HG03064 (cell line): ENCODE measurements at regions not wholly inside any gene's neighbourhood (a gene's known extent, or its start where the extent isn't known, plus 50 kb on each side); places are given as distances from the start of the nearest gene placed in this dataset.

Experiments used
- ATAC-seq: cut with Tn5 transposase; IDR thresholded peaks from one replicate; pipeline ENCODE4 v1.9.1; 2021; ENCODE audit warnings: low read depth; ENCODE audit not compliant: unreplicated experiment

DNA sequence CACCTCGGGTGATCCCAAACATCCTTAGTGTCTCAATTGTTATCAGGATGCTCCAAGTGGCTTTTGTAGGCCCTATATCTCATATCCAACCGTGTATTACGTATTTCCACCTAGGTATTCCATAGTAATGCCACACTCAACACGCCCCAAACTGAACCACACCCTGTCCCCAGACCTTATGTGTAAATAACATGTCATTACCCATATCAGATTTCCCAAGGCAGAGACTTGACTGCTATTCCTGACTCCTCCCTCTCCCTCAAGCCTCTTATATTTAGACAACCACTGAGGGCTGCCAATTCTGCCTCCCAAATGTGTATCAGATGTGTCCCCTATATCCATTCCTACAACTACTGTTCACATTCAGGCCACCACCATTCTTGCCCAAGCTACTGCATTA, 132.8 kb upstream of the NCAM1 start:
- ATAC-seq: no peak

DNA sequence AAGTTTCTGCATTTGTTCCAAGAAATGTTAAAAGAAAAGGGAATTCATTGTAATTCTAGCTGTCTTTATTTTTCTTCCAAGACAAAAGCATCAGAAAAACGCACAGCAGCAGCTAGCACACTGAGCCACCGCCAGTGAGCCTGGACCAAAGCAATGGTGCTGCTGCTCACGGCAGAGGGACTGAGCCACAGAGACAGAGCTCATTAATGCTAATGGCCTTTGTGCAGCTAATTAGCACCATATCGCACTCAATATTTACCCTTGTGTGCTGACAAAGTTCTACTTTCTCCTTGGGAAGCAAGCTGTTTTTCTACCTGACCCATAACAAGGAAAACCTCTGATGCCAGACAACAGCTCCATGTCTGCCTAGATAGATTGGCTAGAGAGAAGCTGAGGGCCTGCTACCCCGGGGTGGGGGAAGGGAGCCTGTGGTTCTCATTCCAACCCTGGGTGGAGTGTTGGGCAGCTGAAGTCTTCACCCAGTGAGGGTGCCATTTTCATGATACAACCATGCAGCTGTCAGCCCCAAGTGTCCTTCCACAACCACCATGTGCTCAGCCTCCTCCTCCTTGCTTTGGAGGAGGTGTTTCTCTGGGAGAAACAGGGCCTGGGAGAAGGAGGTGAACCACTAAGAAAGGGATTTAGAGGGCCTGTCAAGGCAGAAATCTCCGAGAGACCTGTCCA, 131.1 kb upstream of the NCAM1 start:
- no peak for ATAC-seq

DNA sequence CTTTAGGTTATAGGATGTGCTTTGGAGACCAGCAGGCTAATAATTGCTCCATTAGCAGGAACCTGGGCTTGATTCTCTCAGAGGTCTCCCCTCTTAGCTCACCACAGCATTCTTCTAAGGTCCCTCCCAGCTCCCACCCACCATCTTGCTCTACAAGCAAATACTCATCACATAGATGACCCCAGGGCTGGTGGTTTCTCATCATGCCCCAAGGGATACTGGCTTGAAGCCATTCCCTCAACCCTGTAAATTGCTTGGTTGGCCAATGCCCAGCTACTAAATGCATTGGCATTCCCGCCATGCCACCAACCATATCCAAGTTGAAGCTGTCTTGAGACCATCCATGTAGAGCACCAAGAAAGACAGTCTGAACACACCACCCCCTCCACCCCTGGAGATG, 130.2 kb upstream of the NCAM1 start:
- ATAC-seq: no peak

DNA sequence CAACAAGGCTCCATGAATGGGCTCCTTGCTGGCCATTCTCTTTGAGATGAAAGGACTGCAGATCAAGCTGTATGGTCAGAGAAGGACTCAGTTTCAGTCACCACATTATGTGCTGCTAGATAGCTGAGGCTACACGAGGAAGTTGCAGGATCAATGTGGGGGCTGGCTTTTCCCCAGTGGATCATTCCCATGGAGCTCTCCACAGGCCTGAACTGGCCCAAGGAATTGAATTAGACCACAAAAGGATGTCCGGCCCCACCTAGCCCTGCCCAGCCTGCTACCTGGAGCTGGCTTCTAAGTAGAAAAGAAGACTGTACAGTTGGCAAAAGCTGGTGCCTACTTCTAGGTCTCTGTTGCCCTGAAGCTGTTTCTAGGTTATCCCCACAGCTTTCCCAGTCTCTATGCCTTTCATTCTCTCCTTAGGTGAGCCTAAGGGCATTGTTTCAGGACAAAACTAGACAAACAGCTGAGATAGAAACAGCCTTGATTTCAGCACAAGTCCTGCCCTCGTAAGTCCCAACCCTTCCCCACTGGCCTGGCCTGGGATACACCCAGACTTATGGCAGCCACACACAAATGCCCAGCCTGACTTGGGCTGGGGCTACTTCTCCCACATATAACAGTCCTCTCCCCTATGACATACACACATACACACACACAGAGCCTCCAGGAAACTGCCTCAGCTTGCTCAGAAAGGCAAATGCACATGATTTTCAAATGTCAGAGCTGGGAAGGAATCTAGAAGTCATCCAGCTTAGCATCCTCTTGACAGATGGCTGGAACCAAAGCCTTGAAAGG, 129.1 kb upstream of the NCAM1 start:
- ATAC-seq: no peak

DNA sequence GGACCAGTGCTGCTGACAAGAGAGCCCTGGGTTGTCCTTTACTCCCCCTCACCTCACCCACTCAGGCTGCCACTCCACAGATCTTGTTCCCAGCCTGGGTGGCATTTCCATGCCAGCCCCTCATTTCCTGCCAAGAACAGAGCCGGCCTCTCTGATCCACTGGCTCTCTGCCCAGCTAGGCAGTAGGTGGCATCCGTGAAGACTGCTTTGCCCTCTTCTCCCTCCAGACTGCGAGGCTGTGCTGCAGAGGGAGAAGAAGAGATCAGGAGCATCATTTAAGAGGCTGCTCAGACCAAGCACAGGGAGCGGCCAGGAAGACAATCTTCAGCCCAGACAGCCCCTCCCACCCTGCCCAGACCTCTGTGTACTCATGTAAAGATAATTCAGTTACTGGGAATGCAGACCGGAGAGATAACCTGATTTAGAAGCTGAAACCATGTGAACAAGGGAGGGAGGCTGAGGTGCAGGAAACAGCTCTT, 126.9 kb upstream of the NCAM1 start:
- no peak for ATAC-seq

DNA sequence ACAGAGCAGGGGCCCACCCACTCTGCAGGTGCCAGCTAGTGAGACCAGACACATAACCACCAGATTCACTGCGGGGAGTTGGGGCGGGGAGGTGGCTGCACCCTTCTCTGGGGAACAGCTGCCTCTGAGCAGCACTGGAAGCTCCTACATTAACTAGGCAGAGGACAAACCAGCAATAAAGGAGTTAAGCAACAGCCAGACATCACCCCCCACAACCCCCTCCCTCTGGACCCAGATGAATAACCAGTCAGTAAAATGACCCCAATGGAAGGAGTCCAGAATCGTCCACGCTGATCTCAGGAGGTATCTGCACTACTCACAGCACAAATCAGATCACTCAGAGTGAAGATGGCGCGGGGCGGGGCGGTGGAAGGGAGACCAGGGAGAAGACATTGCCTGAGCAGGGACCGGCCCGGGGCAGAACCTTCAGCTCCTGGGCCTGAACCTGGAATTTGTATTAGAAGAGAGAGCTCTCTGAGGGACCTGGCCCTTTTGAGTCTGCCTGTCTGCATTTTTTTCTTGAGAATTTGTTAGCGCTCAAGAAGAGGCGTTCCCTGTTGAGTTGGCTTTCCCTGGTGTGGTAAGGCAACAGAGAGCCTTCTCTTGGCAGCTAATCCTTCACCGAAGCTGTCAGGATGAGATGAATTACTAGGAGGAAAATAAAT, 125.5 kb upstream of the NCAM1 start:
- ATAC-seq: no peak

DNA sequence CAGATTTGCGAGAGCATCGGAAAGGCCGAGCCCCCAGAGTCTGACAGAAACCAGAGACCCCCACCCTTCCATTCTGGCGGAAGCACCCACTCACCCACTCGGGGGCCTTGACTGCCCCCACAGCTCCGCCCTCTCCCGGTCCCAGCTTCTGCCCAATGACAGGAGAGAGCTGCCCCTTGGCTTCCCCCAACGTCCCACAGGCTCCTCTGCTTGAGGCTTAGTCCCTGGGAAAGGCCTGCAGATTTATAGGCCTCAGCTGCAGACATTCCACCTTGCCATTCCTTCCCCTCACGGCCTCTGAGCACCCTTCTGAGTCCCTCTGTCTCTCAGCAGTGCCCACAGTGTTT, 125.0 kb upstream of the NCAM1 start:
- ATAC-seq: no peak

DNA sequence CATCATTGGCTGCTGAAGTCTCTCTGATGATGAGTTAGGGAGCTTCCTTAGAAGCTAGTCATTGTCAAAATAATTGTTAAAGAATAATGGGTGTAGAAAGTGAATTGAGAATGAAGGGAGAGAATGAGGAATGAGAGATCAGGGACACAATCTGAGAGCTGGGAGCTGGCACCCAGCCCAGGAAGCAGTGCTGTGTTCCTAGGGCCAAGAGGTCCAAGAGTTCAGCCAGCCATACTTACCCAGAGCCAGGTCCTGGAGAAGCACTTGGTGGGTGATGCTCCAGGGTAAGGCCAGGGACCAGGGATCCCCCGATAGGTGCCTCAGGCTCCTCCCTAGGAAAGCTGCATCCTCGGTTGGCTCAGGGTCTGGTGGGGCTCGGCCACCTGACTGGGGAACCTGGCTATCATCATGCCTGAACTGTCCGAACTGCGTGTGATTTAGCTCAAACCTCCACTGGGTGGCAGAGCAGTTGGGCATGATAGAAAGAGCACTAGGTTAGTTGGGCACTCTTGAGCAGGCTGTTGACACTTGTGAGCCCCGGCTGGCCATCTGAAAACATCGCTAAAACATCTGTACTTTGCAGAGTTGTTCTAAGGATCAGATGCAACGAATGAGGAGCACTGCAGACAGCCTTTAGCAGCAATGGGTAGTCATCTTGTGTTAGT, 123.9 kb upstream of the NCAM1 start:
- ATAC-seq: no peak

DNA sequence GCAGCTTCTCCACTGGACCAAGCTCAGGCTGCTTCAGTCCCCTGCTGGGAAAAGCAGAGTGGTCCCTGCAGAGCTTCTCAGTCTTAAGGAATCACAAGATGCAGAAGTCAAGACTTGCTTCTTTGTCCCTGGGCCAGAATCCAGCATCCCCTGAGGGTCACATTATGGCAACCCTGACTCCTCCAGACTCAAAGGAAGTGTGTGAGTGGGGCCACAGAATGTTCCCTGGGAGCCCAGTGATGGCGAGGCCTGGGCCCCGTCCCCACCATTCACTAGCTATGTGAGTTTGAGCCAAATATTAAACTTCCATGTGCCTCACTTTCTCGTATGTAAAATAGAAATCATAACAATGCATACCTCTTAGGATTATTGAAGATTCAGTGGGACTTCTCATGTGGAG, 122.2 kb upstream of the NCAM1 start:
- no peak for ATAC-seq

DNA sequence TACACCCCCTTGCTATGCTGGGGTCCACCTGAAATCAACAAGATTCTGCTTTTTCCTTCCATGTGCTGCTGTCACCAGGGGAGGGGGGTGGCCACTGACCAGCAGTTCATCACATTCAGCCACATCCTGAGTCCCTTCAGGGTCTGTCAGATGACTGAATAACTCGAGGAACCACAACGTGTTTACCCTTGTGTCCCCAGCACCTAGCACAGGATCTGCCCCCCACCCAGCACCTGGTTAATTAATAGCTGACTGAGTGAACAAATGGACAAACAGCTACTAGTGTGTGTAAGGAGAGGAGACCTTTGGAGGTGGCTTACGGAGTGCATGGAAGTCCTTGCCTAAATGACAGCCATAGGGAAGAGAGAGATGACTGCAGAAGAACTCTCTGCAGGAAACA, 119.5 kb upstream of the NCAM1 start:
- ATAC-seq: no peak

DNA sequence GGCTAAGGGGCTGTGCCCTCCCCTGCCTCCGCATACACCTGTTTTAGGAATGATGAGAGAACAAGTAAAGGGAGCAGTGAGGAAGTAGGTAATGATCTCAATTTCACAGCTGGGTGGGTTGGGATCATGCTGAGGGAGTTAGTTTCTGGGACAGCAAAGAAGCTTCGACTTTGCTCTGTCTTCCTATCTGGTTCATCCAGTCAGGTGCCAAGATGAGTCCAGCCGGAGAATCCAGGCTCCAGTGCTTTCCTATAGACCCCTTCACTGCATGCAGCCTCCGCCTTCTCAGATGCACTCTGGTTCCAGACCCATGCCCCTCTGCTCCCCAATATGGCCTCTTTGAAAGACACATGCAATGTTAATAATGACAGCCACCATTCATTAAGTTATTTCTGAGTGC, 119.1 kb upstream of the NCAM1 start:
- ATAC-seq: no peak

DNA sequence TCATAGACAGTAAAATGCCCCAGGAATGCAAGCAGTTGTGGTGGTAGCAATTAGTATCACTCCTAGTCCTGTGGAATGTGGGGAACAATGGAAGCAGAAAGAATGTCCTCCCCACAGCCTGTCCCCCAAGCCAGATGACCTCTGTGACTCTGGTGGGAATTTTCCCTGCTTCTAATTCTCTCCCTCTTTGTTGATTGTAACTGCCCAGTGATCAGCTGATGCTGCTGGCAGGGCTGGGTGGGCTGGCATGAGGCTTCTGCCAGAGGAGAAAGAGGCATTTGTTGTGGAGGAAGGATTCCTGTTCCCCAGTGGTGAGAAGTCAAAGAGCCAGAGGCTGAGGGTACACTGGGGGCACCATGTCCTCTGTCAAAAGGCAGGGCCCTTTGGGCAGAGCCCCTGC, 116.7 kb upstream of the NCAM1 start:
- ATAC-seq: no peak

DNA sequence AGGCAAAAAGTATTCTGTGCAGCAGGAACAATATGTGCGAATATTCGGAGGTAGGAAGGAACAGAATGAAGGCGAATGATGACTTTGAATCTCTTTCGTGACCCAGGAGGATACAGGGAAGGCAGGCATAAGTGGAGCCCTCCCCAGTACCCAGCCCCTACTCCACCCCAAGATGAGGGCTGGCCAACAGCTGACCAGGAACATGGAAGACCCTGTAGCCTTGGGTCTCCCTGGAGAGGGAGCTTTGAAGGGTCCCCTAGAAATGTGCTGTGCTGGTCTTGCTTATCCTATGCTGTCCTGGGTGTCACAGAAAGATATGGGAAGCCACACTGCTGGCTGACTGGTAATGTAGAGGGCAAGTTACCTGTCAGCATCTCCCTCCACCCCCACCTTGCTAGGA, 113.7 kb upstream of the NCAM1 start:
- no peak for ATAC-seq

DNA sequence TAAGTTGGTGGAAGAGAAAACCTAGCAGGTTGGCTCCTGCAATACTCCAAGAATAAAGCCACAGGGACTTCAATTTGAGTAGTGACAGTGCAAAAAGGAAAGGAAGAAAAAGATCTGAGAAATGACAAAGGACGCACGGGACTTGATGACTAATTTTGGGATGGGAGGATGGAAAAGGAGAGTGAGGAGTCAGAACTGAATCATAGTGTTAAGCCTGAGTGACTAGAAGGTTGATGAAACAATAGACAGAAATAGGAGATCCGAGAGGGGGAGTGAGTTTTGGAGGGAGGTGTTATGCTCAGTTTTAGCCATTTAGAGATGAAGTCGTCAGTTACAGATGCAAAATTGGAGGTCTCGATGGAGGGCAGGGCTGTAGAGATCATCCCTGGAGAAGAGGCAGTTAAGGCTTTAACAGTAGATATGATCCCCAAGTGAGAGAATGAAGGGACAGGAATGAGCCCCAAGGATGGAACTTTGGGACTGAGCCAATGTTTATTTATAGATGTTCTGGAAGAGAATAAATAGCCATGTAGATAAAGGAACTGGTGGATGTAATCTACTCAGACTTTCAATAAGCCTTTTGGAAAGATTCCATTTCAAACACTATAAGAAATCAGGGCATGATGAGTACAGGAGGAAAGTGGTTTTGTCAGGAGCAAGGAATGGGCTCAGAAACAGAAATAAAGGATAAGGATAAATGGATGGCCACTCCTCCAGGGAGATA, 108.9 kb upstream of the NCAM1 start:
- no peak for ATAC-seq

DNA sequence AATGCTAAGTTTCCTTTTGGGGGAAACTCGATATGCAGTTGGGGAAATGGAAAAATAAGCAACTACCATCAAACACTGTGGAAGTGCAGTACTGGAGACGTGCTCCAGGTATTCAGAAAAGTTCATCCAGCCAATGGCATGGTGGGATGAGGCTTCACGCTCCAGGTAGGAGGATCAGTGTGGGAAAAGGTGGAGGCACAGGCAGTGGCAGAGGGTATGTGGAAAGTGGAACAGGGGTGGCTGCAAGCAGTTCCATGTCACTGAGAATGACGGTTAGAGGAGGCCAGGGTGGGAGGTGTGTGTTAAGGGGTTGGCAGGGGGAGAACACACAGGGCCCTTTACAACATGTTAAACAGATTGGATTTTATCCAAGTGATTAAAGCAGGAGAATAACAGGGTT, 105.1 kb upstream of the NCAM1 start:
- no peak for ATAC-seq

DNA sequence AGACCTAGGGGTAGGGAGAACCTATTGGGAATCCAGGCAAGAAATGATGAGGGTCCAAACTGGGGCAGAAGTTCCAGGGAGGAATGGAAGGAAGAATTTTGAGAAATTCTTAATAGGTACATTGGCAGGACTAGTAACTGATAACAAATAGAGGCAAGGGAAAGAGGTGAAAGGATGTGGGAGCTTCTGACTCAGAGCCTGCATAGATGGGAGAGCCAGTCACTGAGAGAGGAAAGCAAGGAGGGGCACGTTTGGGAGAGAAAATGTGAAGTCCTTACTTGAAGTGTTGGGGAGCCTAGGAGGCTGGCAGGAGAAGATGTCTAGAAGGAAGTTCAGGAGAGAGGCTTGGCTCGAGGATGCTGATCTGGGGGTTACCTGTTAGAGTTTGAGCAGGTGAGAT, 104.6 kb upstream of the NCAM1 start:
- no peak for ATAC-seq

DNA sequence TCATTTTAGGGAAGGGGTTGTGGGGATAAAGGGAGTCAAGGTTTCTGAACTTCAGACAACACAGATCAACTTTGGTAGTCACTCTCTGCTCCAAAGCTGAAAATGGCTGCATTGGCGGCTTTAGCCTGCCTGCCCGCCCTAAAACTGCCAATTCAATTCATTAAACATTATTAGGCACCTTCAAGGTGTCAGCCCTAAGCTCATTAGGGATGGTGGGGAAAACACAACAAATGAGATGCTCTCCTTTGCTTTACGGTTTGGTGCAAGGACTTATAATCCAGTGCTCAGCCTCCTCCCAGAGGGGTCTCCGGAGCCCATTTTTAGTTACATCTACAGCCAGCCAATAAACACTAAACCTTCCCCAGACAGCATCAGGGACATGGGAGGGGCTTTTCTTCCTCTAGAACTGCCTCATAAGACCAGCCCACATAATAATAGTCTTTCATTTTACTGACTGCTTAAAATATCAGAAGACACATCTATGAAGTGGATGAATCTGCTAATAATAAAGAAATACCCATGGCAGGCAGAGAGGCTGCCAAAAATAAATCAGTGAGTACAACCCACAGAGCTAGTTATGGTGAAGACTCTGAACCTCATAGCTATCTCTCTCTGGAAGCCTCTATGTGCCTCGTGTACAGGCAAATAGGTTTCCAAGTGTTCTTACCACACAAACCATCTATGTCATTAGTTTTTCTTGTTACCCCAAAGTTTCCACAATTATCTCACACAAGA, 102.8 kb upstream of the NCAM1 start:
- ATAC-seq: no peak

DNA sequence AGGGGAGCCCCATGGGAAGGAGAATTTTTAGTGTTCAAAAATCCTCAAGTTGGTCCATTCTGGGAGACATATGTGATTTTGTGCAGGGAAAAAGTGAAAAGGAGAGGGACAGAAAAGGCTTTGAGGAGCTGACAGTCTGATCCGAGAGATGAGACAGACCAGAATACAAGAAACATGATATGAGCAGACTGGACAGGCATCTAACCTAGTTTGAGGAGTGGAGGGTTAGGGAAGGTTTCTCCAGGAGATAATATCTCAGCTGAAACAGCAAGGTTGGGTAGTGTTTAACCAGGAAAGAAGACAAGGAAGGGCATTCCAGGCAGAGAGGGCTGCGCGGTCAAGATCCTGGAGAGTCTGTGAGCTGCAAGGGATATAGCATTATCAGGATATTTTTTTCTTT, 101.4 kb upstream of the NCAM1 start:
- ATAC-seq: no peak

DNA sequence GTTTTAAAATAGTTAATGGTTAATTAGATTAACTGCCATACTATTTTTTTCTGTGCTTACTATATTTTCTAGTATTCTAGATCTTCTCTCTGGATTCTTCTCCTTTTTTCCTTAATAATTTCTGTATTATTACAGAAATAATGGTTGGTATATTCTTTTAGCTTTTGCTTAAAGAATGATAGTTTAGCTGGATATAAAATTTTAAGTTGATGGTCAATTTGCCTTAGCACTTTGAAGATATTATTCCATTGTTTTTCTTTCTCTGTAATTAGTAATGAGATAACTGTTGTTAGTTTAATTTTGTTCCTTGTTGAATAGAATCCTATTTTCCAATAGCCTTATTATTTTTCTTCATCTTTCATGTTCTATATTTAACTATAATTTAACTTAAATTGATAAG, 99.9 kb upstream of the NCAM1 start:
- no peak for ATAC-seq

DNA sequence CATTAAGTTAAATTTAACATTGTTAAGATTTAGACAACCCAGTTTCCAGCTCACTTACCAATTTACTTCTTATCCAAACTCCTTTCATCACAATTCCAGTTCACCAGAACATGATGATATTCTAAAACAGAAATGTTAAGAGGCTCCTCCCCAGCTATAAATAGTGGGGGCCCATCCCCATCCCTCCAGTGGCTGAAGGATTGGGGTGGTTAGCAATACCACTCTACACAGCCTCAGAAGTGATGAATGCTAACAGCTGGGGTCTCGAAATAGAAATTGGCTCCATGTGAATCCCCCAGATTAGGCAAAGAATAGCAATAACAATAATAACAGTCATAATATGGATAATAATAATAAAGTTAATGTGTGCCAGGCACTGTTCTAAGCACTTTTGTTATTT, 97.9 kb upstream of the NCAM1 start:
- no peak for ATAC-seq
